ENCODE measurements at regions not wholly inside any gene's neighbourhood (a gene's known extent, or its start where the extent isn't known, plus 50 kb on each side); places are given as distances from the start of the nearest gene placed in this dataset.
"Not testable (repeated sequence)": the region's sequence is repeated elsewhere in the genome, so short reads cannot be mapped to it uniquely, and the experiment has no call there.

GRCh38 chr4:25509646-25510045 lies 132.6 kb downstream of the ANAPC4 start:
- H3K27me3 Mint-ChIP-seq = no peaks in the 10 kb centered on the region
- TF ChIP-seq CTCF (conservative IDR thresholded peaks at IDR 0.05) = no peak
- no peaks in the 10 kb centered on the region for H3K36me3 Mint-ChIP-seq
- H3K4me1 Mint-ChIP-seq (ENCODE audit: unreplicated experiment) = no peaks in the 10 kb centered on the region
- no peak overlapping the region for H3K4me3 Mint-ChIP-seq
- H3K27ac Mint-ChIP-seq = no peak overlapping the region
- no peaks in the 10 kb centered on the region for H3K9me3 Mint-ChIP-seq
- DNase-seq (ENCODE audit: extremely low spot score, unreplicated experiment) = no peak

GRCh38 chr4:25511823-25512222 lies 134.8 kb downstream of the ANAPC4 start:
- not testable (repeated sequence) for H3K27ac Mint-ChIP-seq; H3K27me3 Mint-ChIP-seq; H3K36me3 Mint-ChIP-seq; H3K9me3 Mint-ChIP-seq; H3K4me3 Mint-ChIP-seq; DNase-seq (ENCODE audit: extremely low spot score, unreplicated experiment); H3K4me1 Mint-ChIP-seq (ENCODE audit: unreplicated experiment)

GRCh38 chr4:25513814-25514213 lies 136.8 kb downstream of the ANAPC4 start:
- no peak for TF ChIP-seq CTCF (conservative IDR thresholded peaks at IDR 0.05)
- H3K27me3 Mint-ChIP-seq = peaks cover 3% of the 10 kb centered on the region
- DNase-seq (ENCODE audit: extremely low spot score, unreplicated experiment) = no peak
- no peak overlapping the region for H3K27ac Mint-ChIP-seq
- no peaks in the 10 kb centered on the region for H3K36me3 Mint-ChIP-seq
- H3K9me3 Mint-ChIP-seq = no peaks in the 10 kb centered on the region
- no peak overlapping the region for H3K4me3 Mint-ChIP-seq
- H3K4me1 Mint-ChIP-seq (ENCODE audit: unreplicated experiment) = no peaks in the 10 kb centered on the region

- TF ChIP-seq CTCF (conservative IDR thresholded peaks at IDR 0.05) = no peak
- DNase-seq (ENCODE audit: extremely low spot score, unreplicated experiment) = peak; percentile 11
- H3K4me1 Mint-ChIP-seq (ENCODE audit: unreplicated experiment) = no peaks in the 10 kb centered on the region
- H3K36me3 Mint-ChIP-seq = no peaks in the 10 kb centered on the region
- no peaks in the 10 kb centered on the region for H3K9me3 Mint-ChIP-seq
- peaks cover 3% of the 10 kb centered on the region for H3K27me3 Mint-ChIP-seq
- H3K4me3 Mint-ChIP-seq = no peak overlapping the region
- no peak overlapping the region for H3K27ac Mint-ChIP-seq
Measured at GRCh38 chr4:25523405-25523804, 132.2 kb upstream of the SLC34A2 start.

GRCh38 chr4:25524663-25525062 lies 131.0 kb upstream of the SLC34A2 start:
- TF ChIP-seq CTCF (conservative IDR thresholded peaks at IDR 0.05) = no peak
- Mint-ChIP-seq H3K36me3 (no peaks in the 10 kb centered on the region), H3K27me3 (no peaks in the 10 kb centered on the region), H3K4me1 (ENCODE audit: unreplicated experiment) (no peaks in the 10 kb centered on the region), H3K4me3 (no peak overlapping the region), H3K27ac (no peak overlapping the region), H3K9me3 (no peaks in the 10 kb centered on the region)
- no peak for DNase-seq (ENCODE audit: extremely low spot score, unreplicated experiment)

GRCh38 chr4:25525896-25526295 lies 129.8 kb upstream of the SLC34A2 start:
- Mint-ChIP-seq H3K27ac (no peak overlapping the region), H3K9me3 (no peaks in the 10 kb centered on the region), H3K27me3 (no peaks in the 10 kb centered on the region), H3K4me1 (ENCODE audit: unreplicated experiment) (no peaks in the 10 kb centered on the region), H3K4me3 (no peak overlapping the region), H3K36me3 (no peaks in the 10 kb centered on the region)
- TF ChIP-seq CTCF (conservative IDR thresholded peaks at IDR 0.05) = no peak
- DNase-seq (ENCODE audit: extremely low spot score, unreplicated experiment) = no peak

Measured in type B pancreatic cell (in vitro differentiated cells).